IMR-90 (cell line): ENCODE measurements at regions not wholly inside any gene's neighbourhood (a gene's known extent, or its start where the extent isn't known, plus 50 kb on each side); places are given as distances from the start of the nearest gene placed in this dataset.
A peak's percentile ranks its signal among the peaks of the same experiment; 100 is the strongest.

Experiments
- ATAC-seq: fragments of 200-7000 bp; cut with Tn5 transposase; 2 replicates; pipeline ENCODE4 v1.9.1; 2020; ENCODE audit warnings: low read depth, mild to moderate bottlenecking, moderate library complexity
- BruUV-seq: library from RNA; stranded (reverse); fragments of 400-500 nt; replicated peaks from 2 replicates; lab custom pipeline; 2021; lab: Mats Ljungman, UMichigan
- CTCF ChIA-PET: fragments of 300-600 bp; formaldehyde crosslinking; extraction: SDS; loops from one replicate; lab custom pipeline; 2021; ENCODE audit warnings: antibody characterized with exemption; lab: Yijun Ruan, JAX
- POLR2A ChIA-PET: fragments of 300-600 bp; sonication (Branson Sonifier 250); formaldehyde crosslinking; loops from one replicate; lab custom pipeline; 2022; ENCODE audit warnings: antibody characterized with exemption; ENCODE audit not compliant: unreplicated experiment; lab: Charles Lee
- DNase-seq: peaks from one replicate; pipeline ENCODE4 v3.0.0; 2013
- H2AFZ ChIP-seq: replicated peaks from 2 replicates; pipeline ENCODE3; 2013; ENCODE audit warnings: low read length, mild to moderate bottlenecking; ENCODE audit not compliant: poor library complexity
- H2AK5ac ChIP-seq: 2 replicates; pipeline ENCODE4 v1.6.1; 2013; ENCODE audit warnings: low read depth, low read length, inconsistent platforms
- H2AK9ac ChIP-seq: replicated peaks from 2 replicates; pipeline ENCODE3; 2013; ENCODE audit warnings: mild to moderate bottlenecking, low read depth, low read length, moderate library complexity; ENCODE audit not compliant: poor library complexity
- H2BK120ac ChIP-seq: 2 replicates; pipeline ENCODE4 v1.6.1; 2013; ENCODE audit warnings: low read depth, low read length, inconsistent platforms
- H2BK15ac ChIP-seq: 3 replicates; pipeline ENCODE4 v1.6.1; 2013; ENCODE audit warnings: low read depth, low read length, inconsistent platforms
- H2BK20ac ChIP-seq: 2 replicates; pipeline ENCODE4 v1.6.1; 2013; ENCODE audit warnings: low read depth, mild to moderate bottlenecking, inconsistent platforms, low read length, moderate library complexity
- H2BK5ac ChIP-seq: 2 replicates; pipeline ENCODE4 v1.6.1; 2013; ENCODE audit warnings: mild to moderate bottlenecking, low read depth, low read length, inconsistent platforms; ENCODE audit not compliant: poor library complexity, severe bottlenecking
- H3K14ac ChIP-seq: replicated peaks from 2 replicates; pipeline ENCODE4 v1.6.1; 2013; ENCODE audit warnings: low read depth, low read length, inconsistent platforms
- H3K18ac ChIP-seq: 2 replicates; pipeline ENCODE4 v1.6.1; 2013; ENCODE audit warnings: low read depth, low read length, control low read depth
- H3K23ac ChIP-seq: 2 replicates; pipeline ENCODE4 v1.6.1; 2013; ENCODE audit warnings: low read depth, low read length, inconsistent platforms
- H3K27ac ChIP-seq: 2 replicates; pipeline ENCODE4 v1.5.1; 2013; ENCODE audit warnings: mild to moderate bottlenecking, control low read depth, low read length; ENCODE audit not compliant: insufficient read depth
- H3K27me3 ChIP-seq: 2 replicates; pipeline ENCODE4 v1.6.1; 2013; ENCODE audit warnings: low read length; ENCODE audit not compliant: control insufficient read depth, insufficient read depth
- H3K36me3 ChIP-seq: 2 replicates; pipeline ENCODE4 v1.6.1; 2013; ENCODE audit warnings: low read length, mixed read lengths; ENCODE audit not compliant: control insufficient read depth, insufficient read depth
- H3K4ac ChIP-seq: 2 replicates; pipeline ENCODE4 v1.6.1; 2013; ENCODE audit warnings: low read depth, low read length, inconsistent platforms
- H3K4me1 ChIP-seq: 2 replicates; pipeline ENCODE4 v1.6.1; 2013; ENCODE audit warnings: low read length, mixed read lengths; ENCODE audit not compliant: control insufficient read depth, insufficient read depth
- H3K4me2 ChIP-seq: 2 replicates; pipeline ENCODE4 v1.6.1; 2013; ENCODE audit warnings: low read depth, mild to moderate bottlenecking, control low read depth, low read length, moderate library complexity
- H3K4me3 ChIP-seq: 2 replicates; pipeline ENCODE4 v1.5.1; 2013; ENCODE audit warnings: low read depth, mild to moderate bottlenecking, control low read depth, low read length, moderate library complexity; ENCODE audit not compliant: insufficient read depth
- H3K56ac ChIP-seq: 2 replicates; pipeline ENCODE4 v1.6.1; 2013; ENCODE audit warnings: low read length, inconsistent platforms; ENCODE audit not compliant: insufficient read depth; ENCODE audit errors: extremely low read depth
- H3K79me1 ChIP-seq, 2 experiments: 2 replicates each; pipeline ENCODE4 v1.6.1; 2013; ENCODE audit warnings: low read length in 2 of 2, inconsistent platforms in 1 of 2, low read depth in 1 of 2
- H3K9ac ChIP-seq: 2 replicates; pipeline ENCODE4 v1.6.1; 2013; ENCODE audit warnings: low read depth, low read length, control low read depth
- H3K9me1 ChIP-seq: 2 replicates; pipeline ENCODE4 v1.6.1; 2013; ENCODE audit warnings: low read length, inconsistent platforms; ENCODE audit not compliant: insufficient read depth
- H3K9me3 ChIP-seq: 2 replicates; pipeline ENCODE4 v1.6.1; 2013; ENCODE audit warnings: low read length; ENCODE audit not compliant: control insufficient read depth, insufficient read depth
- H4K20me1 ChIP-seq: 2 replicates; pipeline ENCODE4 v1.6.1; 2013; ENCODE audit warnings: low read length, inconsistent platforms; ENCODE audit not compliant: insufficient read depth
- H4K5ac ChIP-seq: 2 replicates; pipeline ENCODE4 v1.6.1; 2013; ENCODE audit warnings: mild to moderate bottlenecking, low read depth, low read length, control low read depth
- H4K8ac ChIP-seq, 2 experiments: 2 replicates each; pipeline ENCODE4 v1.6.1; 2013; ENCODE audit warnings: low read depth in 2 of 2, low read length in 2 of 2, control low read depth in 1 of 2, inconsistent platforms in 1 of 2
- H4K91ac ChIP-seq: 2 replicates; pipeline ENCODE4 v1.6.1; 2013; ENCODE audit warnings: low read depth, low read length, inconsistent platforms; ENCODE audit not compliant: insufficient read depth
- BHLHE40 ChIP-seq: fragments of 150-350 bp; IDR thresholded peaks from 2 replicates; pipeline ENCODE4 v1.6.1; 2016; ENCODE audit warnings: mild to moderate bottlenecking, low read depth, low read length
- CEBPB ChIP-seq: IDR thresholded peaks from 2 replicates; pipeline ENCODE4 v1.6.1; 2012; ENCODE audit warnings: low read depth, low read length, improper control_type of control experiment
- CHD1 ChIP-seq: IDR thresholded peaks from 2 replicates; pipeline ENCODE4 v1.6.1; 2012; ENCODE audit warnings: low read depth, low read length, improper control_type of control experiment
- ELK1 ChIP-seq: fragments of 150-350 bp; IDR thresholded peaks from 2 replicates; pipeline ENCODE4 v1.6.1; 2016; ENCODE audit warnings: low read depth, mild to moderate bottlenecking, low read length, moderate library complexity, borderline replicate concordance
- FOS ChIP-seq: fragments of 150-350 bp; IDR thresholded peaks from 2 replicates; pipeline ENCODE4 v1.6.1; 2016; ENCODE audit warnings: low read depth, low read length
- MAFK ChIP-seq: IDR thresholded peaks from 2 replicates; pipeline ENCODE4 v1.6.1; 2012; ENCODE audit warnings: low read depth, low read length, improper control_type of control experiment
- MAZ ChIP-seq: IDR thresholded peaks from 2 replicates; pipeline ENCODE4 v1.6.1; 2012; ENCODE audit warnings: low read depth, mild to moderate bottlenecking, low read length, improper control_type of control experiment, moderate library complexity, borderline replicate concordance
- MXI1 ChIP-seq: IDR thresholded peaks from 2 replicates; pipeline ENCODE4 v1.6.1; 2012; ENCODE audit warnings: low read depth, mild to moderate bottlenecking, low read length, moderate library complexity, borderline replicate concordance
- NFE2L2 ChIP-seq: fragments of 150-350 bp; IDR thresholded peaks from 2 replicates; pipeline ENCODE4 v1.6.1; 2016; ENCODE audit warnings: low read depth, mild to moderate bottlenecking, low read length
- POLR2A ChIP-seq: IDR thresholded peaks from 2 replicates; pipeline ENCODE4 v1.6.1; 2012; ENCODE audit warnings: mild to moderate bottlenecking, low read depth, low read length
- RAD21 ChIP-seq: IDR thresholded peaks from 2 replicates; pipeline ENCODE4 v1.6.1; 2012; ENCODE audit warnings: low read length, improper control_type of control experiment
- RCOR1 ChIP-seq: IDR thresholded peaks from 2 replicates; pipeline ENCODE4 v1.6.1; 2012; ENCODE audit warnings: mild to moderate bottlenecking, low read length, improper control_type of control experiment; ENCODE audit not compliant: insufficient replicate concordance
- RFX5 ChIP-seq: IDR thresholded peaks from 2 replicates; pipeline ENCODE4 v1.8.0; 2012; ENCODE audit warnings: low read depth, mild to moderate bottlenecking, low read length, moderate library complexity
- SMC3 ChIP-seq: fragments of 150-350 bp; IDR thresholded peaks from 2 replicates; pipeline ENCODE4 v1.6.1; 2016; ENCODE audit warnings: low read depth, mild to moderate bottlenecking, antibody characterized with exemption, low read length, moderate library complexity
- WGBS, 2 experiments: methylation state at CpG; one replicate each; pipeline versions ENCODE4 v1.1.5 to v1.1.7; 2013; ENCODE audit warnings: missing lambda C conversion rate in 2 of 2; ENCODE audit not compliant: insufficient read length in 1 of 2; ENCODE audit errors: extremely low coverage in 2 of 2; 5-methylcytosine and 5-hydroxymethylcytosine counted together
- dilution Hi-C: fragments of 300-500 bp; cut with HindIII; formaldehyde crosslinking; loops from one replicate; pipeline ENCODE4 v1.14.3; 2018; ENCODE audit warnings: low sequenced_read_pairs; ENCODE audit not compliant: unreplicated experiment
- in situ Hi-C: fragments of 300-500 bp; cut with MboI; formaldehyde crosslinking; loops from 3 replicates; pipeline ENCODE4 v1.14.3; 2019; ENCODE audit warnings: low sequenced_read_pairs, inconsistent platforms, mixed read lengths
- intact Hi-C: fragments of 100-400 bp; cut with micrococcal nuclease; formaldehyde crosslinking; loops from 2 replicates; pipeline ENCODE4 v1.10.0; 2022
- TF ChIP-seq, protein P1 (sequence below): fragments of 150-350 bp; IDR thresholded peaks from 2 replicates; pipeline ENCODE4 v1.6.1; 2017; ENCODE audit warnings: mild to moderate bottlenecking, antibody characterized with exemption, low read length, low read depth

DNA sequence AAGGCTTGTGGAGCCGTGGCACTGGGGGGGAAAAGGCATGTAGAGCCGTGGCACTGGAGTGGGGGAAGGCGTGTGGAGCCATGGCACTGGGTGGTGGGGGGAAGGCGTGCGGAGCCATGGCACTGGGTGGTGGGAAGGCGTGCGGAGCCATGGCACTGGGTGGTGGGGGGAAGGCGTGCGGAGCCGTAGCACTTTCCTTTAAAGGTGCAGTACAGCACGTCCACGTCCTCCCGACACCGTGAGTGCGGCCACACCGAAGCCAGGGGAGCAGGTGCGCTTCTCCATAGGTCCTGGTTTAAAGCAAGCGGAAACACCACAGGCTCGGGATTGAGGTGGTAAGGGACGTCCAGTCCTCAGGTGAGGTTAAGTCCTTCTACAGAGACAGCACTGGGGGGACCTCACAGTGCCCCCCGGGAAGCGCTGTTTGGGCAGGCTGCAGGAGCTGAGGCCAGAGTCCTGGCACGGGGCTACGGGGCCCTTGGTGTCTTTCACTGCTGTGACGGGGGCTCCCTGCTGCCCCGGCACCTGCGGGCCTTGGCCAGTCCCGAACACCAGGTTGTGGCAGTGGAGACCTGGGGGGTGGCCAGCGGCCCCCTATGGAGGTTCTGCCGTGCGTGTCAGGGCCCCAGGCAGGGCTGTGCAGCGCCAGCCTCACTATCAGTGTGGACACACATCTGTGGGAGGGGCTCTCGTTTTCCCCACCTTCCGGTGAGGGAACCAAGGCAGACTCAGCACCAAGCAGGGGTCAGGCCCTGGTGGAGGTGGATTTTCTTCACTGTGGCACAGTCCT, 93.0 kb upstream of the CTDP1 start:
- no peak overlapping the region for H3K4ac ChIP-seq
- H3K18ac ChIP-seq: no peak overlapping the region
- H2AK5ac ChIP-seq: no peak overlapping the region
- BruUV-seq: no TSS peak
- H2AFZ ChIP-seq: peak overlapping the region; percentile 14
- H4K91ac ChIP-seq: no peak overlapping the region
- H3K23ac ChIP-seq: no peak overlapping the region
- H3K4me1 ChIP-seq: peaks cover 4% of the 10 kb centered on the region; the same call in 1 of the 2 replicates
- H2BK15ac ChIP-seq: no peak overlapping the region
- no peak overlapping the region for H3K4me3 ChIP-seq
- in situ Hi-C loops (no loop called here), dilution Hi-C loops (no loop called here), intact Hi-C loops (no loop called here)
- H3K56ac ChIP-seq: no peak overlapping the region
- 0 out of 2 replicates have a peak, but pooled peaks cover 4% of the 10 kb centered on the region for H3K9me1 ChIP-seq
- 93% methylated on average over 22 of the region's 34 CpGs; no CpG with 5 or more reads in 1 of the 2 experiments for WGBS, 2 experiments
- H2BK5ac ChIP-seq: no peak overlapping the region
- no peaks in the 10 kb centered on the region for H3K79me1 ChIP-seq
- H3K27ac ChIP-seq: no peak overlapping the region
- no peaks in the 10 kb centered on the region for H3K9me3 ChIP-seq
- POLR2A ChIA-PET: no interaction called here
- no peak for ATAC-seq
- H2AK9ac ChIP-seq: no peak overlapping the region
- no peak overlapping the region for H2BK20ac ChIP-seq
- no peaks in the 10 kb centered on the region; the same call in 1 of the 2 replicates for H4K20me1 ChIP-seq
- peaks cover 8% of the 10 kb centered on the region; the same call in 1 of the 2 replicates for H3K27me3 ChIP-seq
- no peaks in the 10 kb centered on the region for H3K36me3 ChIP-seq
- no peak overlapping the region for H4K5ac ChIP-seq
- no peak overlapping the region for H2BK120ac ChIP-seq
- no peak overlapping the region for H3K14ac ChIP-seq
- H4K8ac ChIP-seq: no peak overlapping the region
- H3K9ac ChIP-seq: no peak overlapping the region
- CTCF ChIA-PET: no interaction called here
- no peak overlapping the region for H3K4me2 ChIP-seq
- no peak for DNase-seq
- TF ChIP-seq MXI1 (no peak), CHD1 (no peak), MAFK (no peak), RFX5 (no peak), NFE2L2 (no peak), FOS (no peak), MAZ (no peak), SMC3 (no peak), POLR2A (no peak), RCOR1 (no peak), RAD21 (no peak), CEBPB (no peak), BHLHE40 (no peak), ELK1 (no peak)
- TF ChIP-seq, protein P1, sequence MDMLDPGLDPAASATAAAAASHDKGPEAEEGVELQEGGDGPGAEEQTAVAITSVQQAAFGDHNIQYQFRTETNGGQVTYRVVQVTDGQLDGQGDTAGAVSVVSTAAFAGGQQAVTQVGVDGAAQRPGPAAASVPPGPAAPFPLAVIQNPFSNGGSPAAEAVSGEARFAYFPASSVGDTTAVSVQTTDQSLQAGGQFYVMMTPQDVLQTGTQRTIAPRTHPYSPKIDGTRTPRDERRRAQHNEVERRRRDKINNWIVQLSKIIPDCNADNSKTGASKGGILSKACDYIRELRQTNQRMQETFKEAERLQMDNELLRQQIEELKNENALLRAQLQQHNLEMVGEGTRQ: no peak
